ENCODE measurements at regions not wholly inside any gene's neighbourhood (a gene's known extent, or its start where the extent isn't known, plus 50 kb on each side); places are given as distances from the start of the nearest gene placed in this dataset.

DNA sequence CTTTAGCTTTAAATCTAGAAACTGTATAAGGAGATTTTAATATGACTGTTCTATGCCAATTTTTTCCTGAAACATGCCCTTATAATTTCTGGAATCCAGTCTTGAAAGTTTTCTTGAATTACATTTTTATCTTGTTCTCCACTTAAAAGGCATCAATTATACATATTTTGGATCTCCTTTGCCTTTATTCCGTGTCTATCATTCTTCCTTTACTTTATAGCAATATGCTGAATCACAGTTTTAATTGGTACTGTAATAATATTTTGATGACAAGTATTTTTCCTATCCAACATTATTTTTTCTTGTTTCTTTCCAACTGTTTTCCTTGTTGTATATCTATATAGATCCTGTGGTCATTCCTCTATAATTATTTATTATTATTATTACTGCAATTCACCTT, 361.2 kb downstream of the PIK3R1 start:
- no peak for DNase-seq
- H3K4me3 Mint-ChIP-seq = no peak overlapping the region
- Histone ChIP-seq H3K27me3 (ENCODE audit: control insufficient read depth, insufficient read depth, low read length, poor library complexity, severe bottlenecking) (no peaks in the 10 kb centered on the region), H3K4me3 (ENCODE audit: low read length) (no peak overlapping the region), H3K27ac (ENCODE audit: low read depth, low read length) (no peak overlapping the region), H3K9me3 (ENCODE audit: control insufficient read depth, low read length) (peaks cover 14% of the 10 kb centered on the region), H3K9ac (ENCODE audit: extremely low read depth, low read length, poor library complexity, severe bottlenecking) (no peak overlapping the region), H3K4me1 (ENCODE audit: control insufficient read depth, insufficient read depth, low read length) (no peaks in the 10 kb centered on the region), H3K36me3 (ENCODE audit: control insufficient read depth, insufficient read depth, low read length) (no peaks in the 10 kb centered on the region)
- TF ChIP-seq, protein P1, sequence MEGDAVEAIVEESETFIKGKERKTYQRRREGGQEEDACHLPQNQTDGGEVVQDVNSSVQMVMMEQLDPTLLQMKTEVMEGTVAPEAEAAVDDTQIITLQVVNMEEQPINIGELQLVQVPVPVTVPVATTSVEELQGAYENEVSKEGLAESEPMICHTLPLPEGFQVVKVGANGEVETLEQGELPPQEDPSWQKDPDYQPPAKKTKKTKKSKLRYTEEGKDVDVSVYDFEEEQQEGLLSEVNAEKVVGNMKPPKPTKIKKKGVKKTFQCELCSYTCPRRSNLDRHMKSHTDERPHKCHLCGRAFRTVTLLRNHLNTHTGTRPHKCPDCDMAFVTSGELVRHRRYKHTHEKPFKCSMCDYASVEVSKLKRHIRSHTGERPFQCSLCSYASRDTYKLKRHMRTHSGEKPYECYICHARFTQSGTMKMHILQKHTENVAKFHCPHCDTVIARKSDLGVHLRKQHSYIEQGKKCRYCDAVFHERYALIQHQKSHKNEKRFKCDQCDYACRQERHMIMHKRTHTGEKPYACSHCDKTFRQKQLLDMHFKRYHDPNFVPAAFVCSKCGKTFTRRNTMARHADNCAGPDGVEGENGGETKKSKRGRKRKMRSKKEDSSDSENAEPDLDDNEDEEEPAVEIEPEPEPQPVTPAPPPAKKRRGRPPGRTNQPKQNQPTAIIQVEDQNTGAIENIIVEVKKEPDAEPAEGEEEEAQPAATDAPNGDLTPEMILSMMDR (conservative IDR thresholded peaks at IDR 0.05) = no peak
- no peak overlapping the region for H3K27ac Mint-ChIP-seq
- WGBS, 2 experiments (ENCODE audit: insufficient coverage in 1 of 2, insufficient read length in 1 of 2) = 93% methylated on average over 1 of the region's 1 CpG; no CpG with 5 or more reads in 1 of the 2 experiments
- no peaks in the 10 kb centered on the region for H3K4me1 Mint-ChIP-seq
- H3K27me3 Mint-ChIP-seq (ENCODE audit: insufficient read depth) = no peaks in the 10 kb centered on the region
- no peaks in the 10 kb centered on the region for H3K36me3 Mint-ChIP-seq (ENCODE audit: low read depth)
- peaks cover 16% of the 10 kb centered on the region for H3K9me3 Mint-ChIP-seq

DNA sequence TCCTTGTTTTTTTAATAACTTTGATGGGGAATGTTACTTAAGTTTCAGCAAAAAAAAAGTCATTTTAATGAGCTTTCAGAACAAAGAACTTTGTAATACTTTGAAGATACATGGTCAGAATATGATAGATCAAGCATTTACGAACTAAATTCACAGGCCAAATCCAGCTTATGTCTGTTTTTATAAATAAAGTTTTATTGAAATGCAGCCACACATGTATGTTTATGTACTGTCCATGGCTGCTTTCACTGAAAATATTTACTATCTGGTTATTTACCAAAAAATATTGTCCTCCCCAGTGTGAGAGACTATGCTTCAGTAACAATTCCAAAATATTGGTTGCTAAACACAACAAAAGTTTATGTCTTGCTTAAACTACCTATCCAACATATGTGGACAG, 366.7 kb downstream of the PIK3R1 start:
- no peak overlapping the region for H3K4me3 Mint-ChIP-seq
- no peaks in the 10 kb centered on the region for H3K4me1 ChIP-seq (ENCODE audit: control insufficient read depth, insufficient read depth, low read length)
- no peaks in the 10 kb centered on the region for H3K36me3 ChIP-seq (ENCODE audit: control insufficient read depth, insufficient read depth, low read length)
- WGBS, 2 experiments (ENCODE audit: insufficient coverage in 1 of 2, insufficient read length in 1 of 2) = 60% methylated on average over 1 of the region's 1 CpG; no CpG with 5 or more reads in 1 of the 2 experiments
- DNase-seq = no peak
- H3K27me3 ChIP-seq (ENCODE audit: control insufficient read depth, insufficient read depth, low read length, poor library complexity, severe bottlenecking) = no peaks in the 10 kb centered on the region
- no peak overlapping the region for H3K27ac ChIP-seq (ENCODE audit: low read depth, low read length)
- H3K4me3 ChIP-seq (ENCODE audit: low read length) = no peak overlapping the region
- H3K9me3 Mint-ChIP-seq = peaks cover 2% of the 10 kb centered on the region
- no peaks in the 10 kb centered on the region for H3K36me3 Mint-ChIP-seq (ENCODE audit: low read depth)
- H3K9ac ChIP-seq (ENCODE audit: extremely low read depth, low read length, poor library complexity, severe bottlenecking) = no peak overlapping the region
- H3K27ac Mint-ChIP-seq = no peak overlapping the region
- H3K9me3 ChIP-seq (ENCODE audit: control insufficient read depth, low read length) = peaks cover 4% of the 10 kb centered on the region
- no peaks in the 10 kb centered on the region for H3K4me1 Mint-ChIP-seq
- TF ChIP-seq, protein P1 (conservative IDR thresholded peaks at IDR 0.05) = no peak
- no peaks in the 10 kb centered on the region for H3K27me3 Mint-ChIP-seq (ENCODE audit: insufficient read depth)

DNA sequence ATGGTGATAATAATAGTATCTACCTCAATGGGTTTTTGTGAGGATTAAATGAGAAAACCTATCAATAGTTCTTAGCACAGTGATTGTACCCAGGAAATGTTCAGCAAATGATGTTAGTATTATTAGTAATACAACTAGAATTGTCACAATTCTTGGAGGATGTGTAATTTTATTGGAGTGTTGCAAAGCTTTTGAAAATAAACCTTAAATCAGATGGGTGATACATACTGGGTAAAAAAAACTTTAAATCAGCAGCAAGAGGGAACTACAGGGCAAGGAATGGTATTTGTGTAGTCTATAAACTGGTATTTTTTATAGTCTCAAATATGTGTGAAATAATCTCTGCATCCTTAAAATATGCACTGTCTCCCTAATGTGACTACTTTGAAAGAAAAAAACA, 371.6 kb downstream of the PIK3R1 start:
- Mint-ChIP-seq H3K9me3 (no peaks in the 10 kb centered on the region), H3K4me1 (no peaks in the 10 kb centered on the region), H3K36me3 (ENCODE audit: low read depth) (no peaks in the 10 kb centered on the region), H3K4me3 (no peak overlapping the region), H3K27ac (no peak overlapping the region), H3K27me3 (ENCODE audit: insufficient read depth) (no peaks in the 10 kb centered on the region)
- Histone ChIP-seq H3K9me3 (ENCODE audit: control insufficient read depth, low read length) (no peaks in the 10 kb centered on the region), H3K4me1 (ENCODE audit: control insufficient read depth, insufficient read depth, low read length) (no peaks in the 10 kb centered on the region), H3K36me3 (ENCODE audit: control insufficient read depth, insufficient read depth, low read length) (no peaks in the 10 kb centered on the region), H3K27me3 (ENCODE audit: control insufficient read depth, insufficient read depth, low read length, poor library complexity, severe bottlenecking) (no peaks in the 10 kb centered on the region), H3K9ac (ENCODE audit: extremely low read depth, low read length, poor library complexity, severe bottlenecking) (no peak overlapping the region), H3K4me3 (ENCODE audit: low read length) (no peak overlapping the region), H3K27ac (ENCODE audit: low read depth, low read length) (no peak overlapping the region)
- no peak for DNase-seq
- TF ChIP-seq, protein P1 (conservative IDR thresholded peaks at IDR 0.05) = no peak
